HG03139 (cell line): ENCODE measurements at regions not wholly inside any gene's neighbourhood (a gene's known extent, or its start where the extent isn't known, plus 50 kb on each side); places are given as distances from the start of the nearest gene placed in this dataset.
"Not testable (repeated sequence)": the region's sequence is repeated elsewhere in the genome, so short reads cannot be mapped to it uniquely, and the experiment has no call there.

Experiments used
- ATAC-seq: cut with Tn5 transposase; IDR thresholded peaks from one replicate; pipeline ENCODE4 v1.9.1; 2021; ENCODE audit not compliant: unreplicated experiment

DNA sequence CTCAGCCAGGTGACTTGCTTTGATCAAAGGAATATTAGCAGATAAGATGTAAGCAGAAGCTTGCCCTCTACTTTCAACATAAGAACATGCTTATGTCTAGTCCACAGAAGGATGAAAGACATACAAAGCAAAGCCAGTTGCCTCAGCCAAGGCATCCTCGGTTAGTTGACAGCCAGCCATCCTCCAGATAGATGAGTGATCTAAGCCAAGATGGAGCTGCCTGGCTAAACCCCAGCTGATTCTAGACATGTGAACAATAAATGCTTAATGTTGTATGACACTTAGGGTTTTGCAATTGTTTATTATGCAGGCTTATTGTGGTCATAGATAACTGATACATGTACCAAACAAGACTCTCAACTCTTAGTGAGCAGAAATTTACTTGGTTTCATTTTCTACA, 157.6 kb upstream of the TMTC2 start:
- ATAC-seq = no peak

DNA sequence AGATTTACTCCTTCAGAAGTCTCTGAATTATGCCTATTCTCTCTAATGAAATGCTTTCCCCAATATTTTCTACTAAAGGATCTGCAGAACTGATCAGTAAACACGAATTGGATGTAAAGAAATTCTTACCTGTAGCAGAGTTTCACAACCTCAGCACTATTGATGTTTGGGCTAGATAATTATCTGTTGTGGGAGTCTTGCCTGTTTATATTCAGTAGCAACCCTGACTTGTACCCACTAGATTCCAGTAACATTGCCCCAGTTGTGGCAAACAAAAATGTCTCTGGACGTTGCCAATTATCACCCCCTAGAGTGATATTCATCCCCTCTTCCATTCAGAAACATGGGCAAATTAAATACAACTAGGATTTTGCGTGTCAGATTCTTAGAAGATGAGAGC, 156.8 kb upstream of the TMTC2 start:
- no peak for ATAC-seq

DNA sequence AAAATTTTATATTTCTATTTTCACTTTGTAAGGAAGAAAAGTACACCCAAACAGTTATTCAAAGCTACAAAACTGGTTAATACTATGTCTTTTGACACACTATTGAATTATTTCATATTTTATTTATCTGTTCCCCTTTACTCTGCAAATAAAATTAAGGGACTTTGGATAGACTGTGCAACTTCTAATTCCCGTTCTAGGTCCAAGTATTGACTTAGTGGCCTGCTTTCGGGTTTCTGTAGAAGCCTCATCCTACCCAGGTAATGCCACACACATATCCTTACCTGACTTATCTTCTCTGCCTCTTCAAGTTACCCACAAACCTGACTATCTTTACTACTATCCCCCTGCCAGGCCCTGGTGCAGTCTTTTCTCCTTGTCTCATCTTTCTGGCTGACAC, 156.3 kb upstream of the TMTC2 start:
- no peak for ATAC-seq

GRCh38 chr12:82533341-82533740, 153.4 kb upstream of the TMTC2 start:
- no peak for ATAC-seq

GRCh38 chr12:82537436-82537835, 149.3 kb upstream of the TMTC2 start:
- ATAC-seq = no peak

GRCh38 chr12:82554529-82554928, 132.2 kb upstream of the TMTC2 start:
- peak; percentile 70 for ATAC-seq

DNA sequence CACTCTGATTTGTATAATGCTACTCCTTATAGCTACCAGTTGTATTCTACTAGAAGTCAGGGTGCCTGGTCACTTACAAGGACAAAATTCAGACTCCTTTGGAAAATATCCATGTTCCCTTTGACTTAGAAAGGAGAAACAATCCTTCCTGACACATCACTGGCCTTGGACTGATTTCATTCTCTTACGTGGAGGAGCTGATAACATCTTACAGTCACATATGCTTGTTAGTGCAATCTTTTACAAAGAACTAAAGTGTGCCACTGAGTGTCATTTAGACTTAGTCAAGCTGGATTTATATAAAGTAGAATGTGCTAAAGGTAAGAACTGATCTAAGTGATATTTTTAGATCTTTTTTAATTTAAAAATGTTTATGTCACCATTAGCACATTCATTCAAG, 131.0 kb upstream of the TMTC2 start:
- ATAC-seq = no peak

DNA sequence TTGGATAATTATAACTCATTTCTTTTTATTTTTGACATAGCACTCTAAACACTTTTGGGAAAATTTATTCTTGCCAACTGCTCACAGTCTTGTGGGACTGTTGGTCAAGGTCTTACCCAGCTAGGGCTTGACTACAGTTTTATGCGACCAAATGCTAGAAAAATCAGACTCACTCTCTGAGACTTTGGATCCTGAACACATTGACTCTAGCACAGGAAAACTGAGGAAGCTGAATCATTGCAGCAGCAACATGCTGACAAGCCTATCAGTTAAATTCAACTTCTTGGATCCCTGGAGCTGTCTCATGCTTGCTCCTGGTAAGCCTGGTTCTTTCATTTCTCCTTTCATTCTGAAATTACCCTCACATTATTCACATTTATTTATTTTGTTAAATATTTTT, 120.7 kb upstream of the TMTC2 start:
- ATAC-seq = no peak

DNA sequence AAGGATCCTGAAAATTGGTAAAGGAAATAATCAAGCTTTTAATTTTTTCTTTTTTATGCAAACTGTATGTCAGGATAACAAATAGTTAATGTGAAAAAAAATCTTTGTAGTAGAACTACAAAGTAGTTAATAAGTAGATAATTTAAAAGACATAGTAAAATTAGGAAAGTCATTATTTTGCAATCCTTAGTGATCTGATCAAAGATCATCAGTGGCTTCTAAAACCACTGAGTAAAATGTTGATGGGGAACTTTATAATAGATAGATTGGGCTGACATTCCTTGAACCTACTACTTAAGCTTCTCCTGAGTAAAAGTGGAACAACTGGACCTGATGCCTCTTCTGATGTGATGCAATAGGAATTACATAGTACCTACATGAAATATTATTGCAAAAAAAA, 119.0 kb upstream of the TMTC2 start:
- ATAC-seq = no peak

- ATAC-seq = no peak
Observed at GRCh38 chr12:82574191-82574590, 112.5 kb upstream of the TMTC2 start.

DNA sequence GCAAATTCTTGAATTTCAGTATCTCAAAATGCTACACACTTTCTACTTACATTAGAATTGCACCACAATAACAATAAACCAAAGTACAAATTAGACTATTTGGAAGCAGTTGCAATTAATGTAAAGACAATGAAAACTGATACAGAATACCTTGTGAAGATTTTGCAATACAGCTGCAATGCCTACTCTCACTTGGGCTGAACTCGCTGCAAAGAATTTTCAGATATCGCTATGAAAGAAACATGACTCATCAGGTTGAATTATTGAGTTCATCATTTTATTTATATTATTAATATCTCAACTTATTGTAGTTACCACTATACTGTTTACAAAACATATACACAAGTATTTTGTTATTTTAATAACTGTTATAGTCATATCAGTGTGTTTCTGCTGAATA, 108.0 kb upstream of the TMTC2 start:
- no peak for ATAC-seq

- no peak for ATAC-seq
Observed at GRCh38 chr12:82583756-82584155, 103.0 kb upstream of the TMTC2 start.

DNA sequence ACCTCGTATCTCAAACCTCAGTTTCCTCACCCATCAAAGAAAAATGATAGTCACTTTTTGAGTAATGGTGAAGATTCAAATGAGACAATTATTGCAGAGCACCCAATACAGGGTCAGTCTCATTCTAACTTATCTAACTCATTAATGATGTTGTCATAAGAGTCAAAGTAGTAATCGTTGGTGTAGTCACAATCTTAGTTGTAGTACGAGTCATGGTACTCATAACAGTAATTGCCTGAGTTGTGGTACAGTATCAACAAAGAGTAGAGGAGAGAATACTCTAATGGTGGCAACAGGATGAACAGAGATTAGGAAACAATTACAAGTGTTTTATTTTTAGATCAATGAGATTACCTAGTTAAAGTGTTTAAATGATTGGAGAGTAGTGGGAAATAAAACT, 93.6 kb upstream of the TMTC2 start:
- ATAC-seq = peak; percentile 49

DNA sequence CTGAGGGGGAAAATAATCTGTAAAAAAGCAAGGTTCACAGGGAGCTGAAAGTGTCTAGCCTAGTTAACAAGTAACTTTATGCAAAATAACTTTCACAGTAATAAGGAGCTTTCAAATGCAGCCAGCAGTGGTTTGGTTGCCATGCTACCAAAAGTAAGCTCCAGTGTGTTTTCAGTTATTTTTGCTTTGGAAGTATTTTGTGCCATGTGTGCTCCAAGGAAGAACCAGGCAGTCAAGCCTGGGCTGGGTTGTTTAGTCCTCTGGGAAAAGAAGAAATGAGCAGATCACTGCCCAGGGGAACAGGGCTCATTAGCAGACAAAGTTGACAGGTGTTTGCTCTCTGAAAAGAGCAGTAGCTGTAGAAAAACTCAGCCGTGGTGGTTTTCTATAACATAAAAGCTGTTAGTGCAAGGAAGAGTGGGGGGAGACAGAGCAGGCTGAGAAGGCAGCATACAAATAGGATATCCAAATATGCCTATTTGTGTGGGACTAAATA, 92.8 kb upstream of the TMTC2 start:
- peak; percentile 95 for ATAC-seq

- ATAC-seq = no peak
Observed at GRCh38 chr12:82595941-82596340, 90.8 kb upstream of the TMTC2 start.

- no peak for ATAC-seq
Observed at GRCh38 chr12:82596483-82596882, 90.2 kb upstream of the TMTC2 start.

GRCh38 chr12:82600379-82600778, 86.3 kb upstream of the TMTC2 start:
- ATAC-seq = no peak

GRCh38 chr12:82603647-82604046, 83.1 kb upstream of the TMTC2 start:
- ATAC-seq = not testable (repeated sequence)

DNA sequence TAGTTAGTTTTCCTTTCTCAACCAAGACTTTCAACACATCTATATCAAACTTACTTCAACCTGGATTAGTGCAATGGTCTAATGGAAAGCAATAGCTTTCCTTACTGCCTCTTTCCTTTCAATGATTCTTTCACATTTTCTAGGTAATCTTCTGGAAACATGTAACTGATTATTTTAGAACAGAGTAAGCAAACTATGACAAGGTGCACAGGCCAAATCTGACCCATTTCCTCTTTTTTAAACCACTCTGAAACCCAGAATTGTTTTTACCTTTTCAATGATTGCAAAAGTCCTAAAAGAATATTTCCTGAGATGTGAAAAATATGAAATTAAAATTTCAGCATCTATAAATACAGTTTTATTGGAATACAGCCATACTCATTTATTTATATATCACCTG, 81.6 kb upstream of the TMTC2 start:
- no peak for ATAC-seq

DNA sequence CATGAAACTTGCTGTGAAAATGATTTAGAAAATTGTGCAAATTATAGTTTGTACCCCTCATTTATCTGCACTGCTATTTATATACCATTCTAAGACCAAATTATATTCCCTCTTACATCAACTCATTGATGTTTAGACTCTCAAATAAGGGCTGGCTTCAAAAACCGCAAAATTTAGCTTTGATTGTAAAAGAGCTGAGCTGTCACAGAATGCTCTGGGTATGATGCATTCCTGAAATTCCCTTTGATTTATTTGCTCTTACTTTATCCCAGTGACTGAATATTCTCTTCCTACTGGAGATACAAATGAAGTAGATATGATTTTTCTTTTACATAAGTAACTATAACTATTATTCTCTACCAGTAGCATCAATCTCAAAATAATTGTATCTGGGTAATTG, 78.0 kb upstream of the TMTC2 start:
- no peak for ATAC-seq

GRCh38 chr12:82609234-82609914, 77.3 kb upstream of the TMTC2 start:
- no peak for ATAC-seq

- ATAC-seq = no peak
Observed at GRCh38 chr12:82619644-82620043, 67.1 kb upstream of the TMTC2 start.

- no peak for ATAC-seq
Observed at GRCh38 chr12:82620917-82621316, 65.8 kb upstream of the TMTC2 start.
